NCI-H146 (cell line): ENCODE measurements at regions not wholly inside any gene's neighbourhood (a gene's known extent, or its start where the extent isn't known, plus 50 kb on each side); places are given as distances from the start of the nearest gene placed in this dataset.
A peak's percentile ranks its signal among the peaks of the same experiment; 100 is the strongest.

Source experiments
- DNase-seq: peaks from one replicate; lab custom pipeline; 2025; lab: John Stamatoyannopoulos, UW

DNA sequence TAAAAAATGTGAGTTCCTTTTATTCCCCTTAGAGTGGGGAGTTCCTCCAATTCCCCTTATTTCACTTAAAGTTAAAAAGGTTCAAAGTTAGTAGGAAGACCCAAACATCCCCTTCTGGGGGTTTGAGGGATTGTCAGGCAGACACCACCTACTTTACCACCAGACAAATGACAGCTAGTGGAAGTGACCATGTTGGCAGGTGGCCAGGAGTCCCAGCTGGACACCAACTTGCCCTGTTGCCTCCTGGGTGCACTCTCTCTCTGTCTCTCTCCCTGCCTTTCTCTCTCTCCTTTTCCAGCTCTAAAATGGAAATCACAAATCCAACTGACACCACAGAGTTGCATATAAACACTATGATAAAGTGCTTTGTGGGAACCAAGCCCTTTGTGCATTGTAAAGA lies 307.7 kb upstream of the TLE4 start:
- DNase-seq = peak; percentile 85

DNA sequence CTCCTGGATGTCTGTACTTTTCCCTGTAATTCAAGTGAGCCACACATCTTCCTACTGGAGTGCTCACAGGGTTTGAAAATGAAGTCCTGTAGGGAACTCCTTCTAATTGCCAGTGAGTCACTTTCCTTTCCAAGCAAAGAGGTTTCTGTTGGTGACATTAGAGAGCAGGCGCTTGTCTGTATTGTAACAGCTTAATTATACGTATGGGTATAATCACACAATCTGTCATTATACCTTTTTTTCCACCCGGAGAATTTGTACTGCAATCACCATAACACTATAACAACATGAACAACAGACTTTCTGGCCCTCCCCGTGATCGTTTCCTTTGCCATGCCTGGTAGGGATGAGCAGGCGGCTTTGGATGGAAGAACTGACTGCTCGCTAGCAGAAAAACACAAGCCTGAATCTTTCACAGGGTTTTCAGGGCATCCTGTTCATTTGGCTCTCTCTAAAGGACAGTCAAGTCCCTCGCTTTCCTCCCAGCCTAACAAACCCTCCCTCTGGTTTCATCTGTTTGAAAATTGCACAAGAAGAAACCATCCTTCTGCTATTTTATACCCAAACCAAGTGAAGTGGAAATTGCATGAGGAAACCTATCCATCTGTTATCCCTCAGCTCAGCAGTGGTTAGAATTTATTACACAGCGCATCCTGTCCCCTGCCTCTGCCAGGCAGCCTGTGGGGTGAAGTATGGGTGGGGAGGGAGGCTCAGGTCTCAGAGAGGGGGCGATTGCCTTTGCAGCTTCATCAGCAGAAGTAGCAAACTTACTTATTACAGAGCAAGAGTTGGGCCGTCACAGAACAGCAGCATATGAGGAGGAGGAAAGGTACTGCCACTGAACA lies 307.0 kb upstream of the TLE4 start:
- peak; percentile 84 for DNase-seq

DNA sequence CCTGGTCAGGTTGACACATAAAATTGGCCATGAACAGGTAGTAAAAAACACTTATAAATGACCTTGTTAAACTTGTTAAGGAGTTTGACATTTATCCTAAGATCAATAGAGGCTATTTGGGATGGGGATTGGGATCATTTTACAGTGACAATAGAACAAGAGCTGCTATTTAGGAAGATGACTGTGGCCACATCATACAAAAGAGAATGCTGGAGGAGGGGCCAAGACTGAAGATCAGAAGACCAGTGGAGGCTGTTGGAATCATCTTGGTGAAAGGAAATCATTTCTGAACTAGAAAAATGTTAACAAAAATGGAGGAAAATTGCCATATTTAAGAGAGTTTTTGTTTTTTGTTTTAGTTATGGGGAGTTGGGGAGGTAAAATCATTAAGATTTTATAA lies 304.8 kb upstream of the TLE4 start:
- no peak for DNase-seq

GRCh38 chr9:79268806-79269205 lies 303.0 kb upstream of the TLE4 start:
- peak; percentile 61 for DNase-seq

GRCh38 chr9:79273311-79273710 lies 298.5 kb upstream of the TLE4 start:
- DNase-seq = no peak

DNA sequence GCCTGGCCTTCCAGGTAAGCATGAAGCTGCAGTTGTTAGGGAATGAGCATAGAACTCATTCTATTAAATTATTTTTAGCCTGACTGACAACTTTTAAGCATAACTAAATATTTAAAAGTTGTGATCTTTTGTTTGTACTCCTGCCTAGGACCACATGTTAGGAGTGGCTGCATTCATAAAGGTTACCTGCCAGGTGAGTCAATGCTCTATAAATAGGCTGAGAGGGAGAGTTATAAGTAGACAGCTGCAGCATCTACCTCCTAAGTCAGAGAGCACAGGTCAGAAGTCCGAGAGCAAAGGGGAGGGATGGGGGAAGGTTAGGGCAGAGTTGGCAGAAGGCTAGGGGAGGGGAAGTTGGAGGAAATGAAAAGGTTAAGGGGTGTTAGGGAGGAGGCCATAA lies 292.4 kb upstream of the TLE4 start:
- DNase-seq = peak; percentile 17

DNA sequence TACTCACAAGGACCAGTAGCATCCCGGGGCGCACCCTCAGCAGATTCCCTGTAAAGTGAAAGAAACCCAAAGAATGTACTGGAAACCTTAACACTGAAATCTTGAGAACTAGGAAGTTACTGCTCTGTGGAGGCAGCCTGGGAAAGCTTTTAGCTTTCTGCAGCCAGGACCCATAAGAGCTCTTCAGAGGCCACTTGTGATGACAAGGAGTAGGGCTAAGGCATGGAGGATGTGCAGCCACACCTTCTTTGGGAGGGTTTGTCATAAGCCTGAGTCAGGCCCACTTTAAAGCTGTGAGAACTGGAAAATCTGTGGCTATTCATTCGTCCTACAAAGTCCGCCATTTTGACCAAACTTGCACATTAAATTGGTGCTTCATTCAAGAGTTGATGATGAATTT lies 291.1 kb upstream of the TLE4 start:
- no peak for DNase-seq

DNA sequence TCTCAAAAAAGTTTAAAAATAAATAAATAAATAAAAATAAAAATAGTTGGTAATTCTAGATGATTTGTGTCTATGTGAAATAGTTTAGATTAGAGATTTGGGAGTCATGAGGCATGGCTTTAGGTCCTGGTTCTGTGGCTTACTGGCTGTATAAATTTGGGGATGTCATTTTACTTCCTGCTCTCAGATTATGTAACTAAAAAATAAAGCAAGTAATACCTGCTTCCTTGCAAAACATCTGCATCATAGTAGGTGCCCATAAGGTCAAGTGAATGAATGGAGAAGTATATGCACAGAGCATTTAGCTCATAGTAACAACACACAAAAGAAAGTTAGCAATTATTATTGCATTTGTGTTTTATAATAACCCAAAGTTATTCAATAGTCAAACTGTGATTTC lies 287.7 kb upstream of the TLE4 start:
- DNase-seq = no peak

DNA sequence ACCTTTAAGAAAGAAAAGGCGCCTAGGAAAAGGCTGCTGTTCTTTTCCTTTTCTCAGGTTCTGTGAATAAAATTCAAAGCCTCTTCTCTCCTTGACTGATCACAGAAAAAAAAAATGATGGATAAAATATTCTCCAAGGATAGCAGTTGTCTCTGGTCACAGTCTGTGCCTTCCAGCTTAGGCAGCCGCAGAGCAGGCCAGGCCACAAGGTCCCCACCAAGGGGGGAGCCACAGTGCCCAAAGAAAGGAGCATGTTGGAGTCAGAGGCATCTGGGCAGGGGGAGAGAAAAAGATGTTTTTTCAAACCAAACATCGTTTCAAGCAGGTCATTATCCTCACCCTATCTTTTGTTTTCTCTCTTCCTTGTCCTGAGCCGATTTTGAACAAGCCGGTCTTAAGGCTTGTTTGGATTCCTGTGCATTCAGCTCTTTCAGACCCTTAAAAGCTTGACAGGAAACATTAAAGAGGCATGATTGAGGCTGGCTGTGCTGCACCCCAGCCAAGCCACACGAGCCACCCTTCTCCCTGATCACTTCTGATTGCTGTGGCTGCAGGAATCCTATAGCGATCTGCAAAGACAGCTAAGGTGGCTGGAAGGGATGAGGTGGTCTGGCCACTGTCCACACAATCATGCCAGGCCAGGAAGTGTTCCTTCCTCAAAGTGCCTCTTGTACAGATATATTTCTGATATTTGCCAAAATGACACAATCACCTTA lies 284.6 kb upstream of the TLE4 start:
- DNase-seq = no peak

- DNase-seq = no peak
These were observed 284.0 kb upstream of the TLE4 start for GRCh38 chr9:79287708-79288290.

DNA sequence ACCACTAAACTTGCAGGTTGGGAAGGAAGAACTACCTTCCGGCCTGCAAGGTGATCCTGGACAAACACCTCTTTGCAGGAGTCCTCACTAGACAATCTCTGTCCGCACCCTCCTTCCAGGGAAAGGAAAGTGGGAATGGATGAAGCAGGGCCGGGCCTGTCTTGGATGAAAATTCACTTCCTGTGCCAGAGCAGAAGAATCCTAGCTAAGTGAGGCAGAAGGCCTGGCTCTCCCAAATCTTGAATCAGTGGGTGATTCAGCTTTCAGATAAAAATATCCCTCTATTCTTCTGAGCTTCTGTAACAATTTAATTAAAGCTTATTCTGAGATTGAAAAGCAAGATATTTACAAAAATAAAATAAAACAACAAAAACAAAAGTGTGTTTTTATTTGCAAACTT lies 281.9 kb upstream of the TLE4 start:
- no peak for DNase-seq

GRCh38 chr9:79292731-79293280 lies 279.0 kb upstream of the TLE4 start:
- no peak for DNase-seq

GRCh38 chr9:79300068-79300467 lies 271.7 kb upstream of the TLE4 start:
- DNase-seq = peak; percentile 73

GRCh38 chr9:79301085-79301484 lies 270.7 kb upstream of the TLE4 start:
- DNase-seq = no peak

GRCh38 chr9:79301551-79302391 lies 270.0 kb upstream of the TLE4 start:
- DNase-seq = no peak

- DNase-seq = no peak
These were observed 269.2 kb upstream of the TLE4 start for GRCh38 chr9:79302569-79302968.

DNA sequence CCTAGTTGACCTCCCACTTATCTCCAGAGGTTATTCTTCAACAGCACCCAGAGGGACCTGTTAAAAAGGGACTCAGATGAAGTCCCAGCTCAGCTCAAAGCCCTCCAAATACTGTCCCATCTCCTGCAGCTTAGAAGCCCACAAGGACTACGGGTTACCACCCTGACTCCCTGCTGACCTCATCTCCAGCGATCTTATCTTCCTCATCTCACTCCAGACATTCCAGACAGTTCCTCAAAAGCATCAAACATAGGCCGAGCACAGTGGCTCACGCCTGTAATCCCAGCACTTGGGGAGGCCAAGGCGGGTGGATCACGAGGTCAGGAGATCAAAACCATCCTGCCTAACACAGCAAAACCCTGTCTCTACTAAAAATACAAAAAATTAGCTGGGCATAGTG lies 263.8 kb upstream of the TLE4 start:
- no peak for DNase-seq

- DNase-seq = no peak
These were observed 258.9 kb upstream of the TLE4 start for GRCh38 chr9:79312686-79313421.

DNA sequence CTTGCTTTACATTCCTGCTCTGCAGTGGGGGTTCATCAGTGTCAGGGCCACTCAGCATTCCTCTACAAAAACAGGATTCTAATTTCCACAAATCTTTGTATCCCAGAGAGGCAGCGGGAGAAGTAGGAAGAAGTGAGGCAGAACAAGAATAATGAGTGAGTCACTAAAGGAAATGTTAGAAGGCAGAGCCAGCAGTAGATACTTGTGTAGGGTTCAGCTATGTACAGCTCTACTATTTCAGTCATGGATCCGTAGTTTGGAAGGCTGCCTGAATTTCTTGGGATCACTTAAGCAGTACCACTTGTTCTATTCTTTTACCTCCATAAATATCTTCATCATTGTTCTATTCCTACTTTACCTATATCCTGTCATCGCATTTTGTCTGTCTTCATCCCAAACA lies 246.3 kb upstream of the TLE4 start:
- no peak for DNase-seq

DNA sequence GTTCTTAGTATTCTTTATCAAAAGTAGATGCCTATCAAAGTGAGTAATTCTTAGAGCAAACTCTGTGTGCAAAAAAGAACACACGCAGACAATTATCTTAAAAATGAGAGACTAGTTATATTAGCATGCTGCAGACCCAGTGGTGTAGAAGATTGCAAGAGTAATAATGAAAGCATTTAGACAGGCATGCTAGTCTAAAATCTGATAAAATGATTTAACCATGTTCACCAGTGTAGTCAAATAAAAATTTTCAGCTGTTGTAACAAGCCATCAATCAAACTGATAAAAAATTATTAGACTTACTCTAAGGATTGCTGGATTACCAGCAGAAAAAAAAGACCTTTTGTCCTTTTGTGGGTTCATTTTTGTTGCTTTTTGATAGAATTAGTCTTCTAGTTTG lies 241.9 kb upstream of the TLE4 start:
- no peak for DNase-seq

GRCh38 chr9:79334001-79334400 lies 237.8 kb upstream of the TLE4 start:
- DNase-seq = no peak
